ES-I3 (cell line): ENCODE measurements at regions not wholly inside any gene's neighbourhood (a gene's known extent, or its start where the extent isn't known, plus 50 kb on each side); places are given as distances from the start of the nearest gene placed in this dataset.

Experiments used
- H3K36me3 ChIP-seq: 2 replicates; pipeline ENCODE4 v1.6.1; 2013; ENCODE audit warnings: mild to moderate bottlenecking, low read length, control low read depth, moderate library complexity; ENCODE audit not compliant: insufficient read depth
- H3K4me1 ChIP-seq: 2 replicates; pipeline ENCODE4 v1.6.1; 2013; ENCODE audit warnings: mild to moderate bottlenecking, control low read depth, low read length; ENCODE audit not compliant: insufficient read depth
- H3K9ac ChIP-seq: 2 replicates; pipeline ENCODE4 v1.6.1; 2013; ENCODE audit warnings: low read depth, mild to moderate bottlenecking, low read length, moderate library complexity
- H3K9me3 ChIP-seq: 2 replicates; pipeline ENCODE4 v1.6.1; 2013; ENCODE audit warnings: mild to moderate bottlenecking, low read length, moderate library complexity; ENCODE audit not compliant: control insufficient read depth, insufficient read depth

DNA sequence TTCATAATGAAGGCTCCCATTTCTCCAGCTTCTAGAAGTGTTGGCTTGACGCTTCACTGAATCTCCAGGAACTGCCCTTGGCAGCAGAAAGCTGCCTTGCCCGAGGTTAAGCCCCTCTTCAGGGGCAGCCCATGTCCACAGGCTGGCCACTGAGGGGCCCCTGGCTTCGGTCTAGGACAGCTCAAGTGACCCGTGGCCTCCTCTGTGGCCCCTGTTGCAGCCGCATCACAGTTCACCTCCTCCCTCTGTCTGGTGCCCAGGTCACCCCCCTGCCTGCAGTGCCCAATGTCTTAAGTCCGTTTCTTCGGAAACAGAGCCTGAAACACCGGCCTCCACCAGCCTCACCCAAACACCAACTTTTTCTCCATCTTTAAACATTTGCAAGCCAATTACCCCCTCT is 279.2 kb upstream of the MKI67 start:
- H3K9me3 ChIP-seq: no peaks in the 10 kb centered on the region; the same call in 1 of the 2 replicates
- H3K36me3 ChIP-seq: no peaks in the 10 kb centered on the region
- no peak overlapping the region for H3K9ac ChIP-seq
- no peaks in the 10 kb centered on the region for H3K4me1 ChIP-seq

- H3K4me1 ChIP-seq: no peaks in the 10 kb centered on the region
- H3K9me3 ChIP-seq: no peaks in the 10 kb centered on the region; the same call in 1 of the 2 replicates
- no peaks in the 10 kb centered on the region for H3K36me3 ChIP-seq
- H3K9ac ChIP-seq: no peak overlapping the region
These were observed 285.4 kb upstream of the MKI67 start for GRCh38 chr10:128411643-128412042.

DNA sequence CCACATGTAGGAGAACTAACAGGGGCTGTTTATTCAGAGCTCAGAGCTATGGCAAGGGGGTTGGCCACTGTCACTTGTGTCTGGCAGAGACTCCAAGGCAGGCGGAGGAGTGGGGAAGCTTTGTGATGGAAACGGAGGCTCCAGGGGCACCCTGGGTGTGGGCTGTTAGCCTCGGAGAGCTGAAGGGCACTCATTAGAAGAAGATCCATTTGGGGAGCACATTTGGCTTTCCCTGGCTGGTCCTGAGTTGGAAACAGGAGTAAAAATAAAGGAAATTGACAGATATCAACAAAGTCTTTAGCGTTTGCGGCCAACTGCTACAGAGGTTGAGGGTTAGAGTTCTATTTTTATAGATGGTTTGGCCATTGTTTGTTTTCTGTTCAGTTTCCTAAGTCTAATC is 288.3 kb upstream of the MKI67 start:
- H3K36me3 ChIP-seq: no peaks in the 10 kb centered on the region
- H3K9ac ChIP-seq: no peak overlapping the region
- H3K9me3 ChIP-seq: no peaks in the 10 kb centered on the region; the same call in 1 of the 2 replicates
- no peaks in the 10 kb centered on the region for H3K4me1 ChIP-seq

DNA sequence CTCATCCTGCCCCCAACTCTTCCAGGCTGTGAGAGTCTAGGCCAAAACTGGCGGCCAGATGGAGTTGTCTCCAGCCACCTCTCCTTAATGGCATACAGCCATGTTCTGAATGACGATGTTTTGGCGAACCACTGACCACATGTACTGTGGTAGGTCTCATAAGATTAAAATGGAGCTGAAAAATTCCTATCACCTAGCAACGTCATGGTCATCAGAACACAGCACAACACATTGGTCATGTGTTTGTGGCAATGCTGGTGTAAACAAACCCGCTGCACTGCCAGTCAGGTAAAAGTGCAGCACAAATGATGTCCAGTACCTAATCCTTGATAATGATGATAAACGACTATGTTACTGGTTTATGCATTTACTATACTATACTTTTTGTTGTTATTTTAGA is 290.0 kb upstream of the MKI67 start:
- H3K4me1 ChIP-seq: no peaks in the 10 kb centered on the region
- no peaks in the 10 kb centered on the region for H3K36me3 ChIP-seq
- no peak overlapping the region for H3K9ac ChIP-seq
- H3K9me3 ChIP-seq: no peaks in the 10 kb centered on the region

DNA sequence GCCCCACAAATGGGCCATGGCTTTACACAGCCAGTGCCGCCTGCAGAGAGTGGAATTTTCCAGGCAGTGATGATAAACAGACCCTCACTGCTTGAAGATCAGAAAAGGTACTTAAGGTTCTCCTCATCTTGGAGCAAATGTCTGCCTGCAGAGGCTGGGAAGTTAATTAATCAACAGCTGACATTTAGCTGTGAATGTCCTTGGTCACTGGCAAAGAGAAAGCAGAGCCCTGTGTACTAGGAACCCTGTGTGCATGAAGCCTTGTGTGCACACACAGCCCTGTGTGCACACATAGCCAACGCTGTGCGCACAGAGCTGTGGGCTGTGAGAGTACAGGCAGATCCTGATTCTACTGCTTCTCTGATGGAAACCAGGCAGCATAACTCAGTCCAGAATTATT is 291.6 kb upstream of the MKI67 start:
- Histone ChIP-seq H3K4me1 (no peaks in the 10 kb centered on the region), H3K9ac (no peak overlapping the region), H3K9me3 (no peaks in the 10 kb centered on the region), H3K36me3 (no peaks in the 10 kb centered on the region)

- Histone ChIP-seq H3K4me1 (no peaks in the 10 kb centered on the region), H3K9ac (no peak overlapping the region), H3K9me3 (no peaks in the 10 kb centered on the region), H3K36me3 (no peaks in the 10 kb centered on the region)
These were observed 292.6 kb upstream of the MKI67 start for GRCh38 chr10:128418819-128419218.

GRCh38 chr10:128419466-128420019 is 293.3 kb upstream of the MKI67 start:
- H3K9ac ChIP-seq: no peak overlapping the region
- H3K9me3 ChIP-seq: no peaks in the 10 kb centered on the region
- H3K36me3 ChIP-seq: no peaks in the 10 kb centered on the region
- no peaks in the 10 kb centered on the region for H3K4me1 ChIP-seq

- Histone ChIP-seq H3K4me1 (no peaks in the 10 kb centered on the region), H3K36me3 (no peaks in the 10 kb centered on the region), H3K9me3 (no peaks in the 10 kb centered on the region), H3K9ac (no peak overlapping the region)
These were observed 294.4 kb upstream of the MKI67 start for GRCh38 chr10:128420623-128421022.

DNA sequence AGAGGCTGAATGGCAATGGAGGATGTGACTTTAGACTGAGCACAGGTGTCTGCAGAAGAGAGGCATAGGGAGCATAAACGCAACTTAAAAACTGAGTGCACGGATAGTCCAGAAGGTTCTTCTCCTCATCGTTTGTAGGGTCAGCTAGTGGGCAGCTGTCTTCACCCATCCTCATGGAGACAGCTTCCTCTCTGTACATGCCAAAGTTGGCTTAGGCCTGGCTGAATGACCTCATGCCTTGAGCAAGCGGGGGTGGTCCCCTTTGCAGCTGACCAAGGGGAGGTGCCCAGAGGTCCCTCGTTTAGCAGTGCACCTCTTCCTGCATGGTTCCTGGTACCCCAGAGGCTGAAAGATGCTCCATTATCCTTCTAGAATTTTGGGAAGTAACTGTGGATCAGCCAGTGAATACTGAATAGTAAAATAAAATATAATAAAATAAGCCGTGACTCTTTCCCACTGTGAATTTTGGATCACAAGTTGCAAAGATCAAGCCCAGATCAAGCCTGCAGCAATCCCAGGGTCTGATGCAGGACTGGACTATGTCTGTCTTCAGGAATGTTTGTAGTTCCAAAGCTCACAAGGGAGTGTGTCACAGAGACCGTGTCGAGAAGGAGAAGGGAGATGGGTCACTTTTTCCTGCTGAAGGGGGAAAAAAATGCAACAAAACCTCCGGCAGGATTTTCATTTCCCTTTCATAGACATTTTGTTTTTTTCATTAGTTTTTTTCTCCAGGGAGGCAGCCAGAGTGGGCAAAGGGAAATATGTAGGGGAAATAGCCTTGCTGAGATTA is 295.3 kb upstream of the MKI67 start:
- Histone ChIP-seq H3K4me1 (no peaks in the 10 kb centered on the region), H3K9me3 (no peaks in the 10 kb centered on the region), H3K36me3 (no peaks in the 10 kb centered on the region), H3K9ac (no peak overlapping the region)

DNA sequence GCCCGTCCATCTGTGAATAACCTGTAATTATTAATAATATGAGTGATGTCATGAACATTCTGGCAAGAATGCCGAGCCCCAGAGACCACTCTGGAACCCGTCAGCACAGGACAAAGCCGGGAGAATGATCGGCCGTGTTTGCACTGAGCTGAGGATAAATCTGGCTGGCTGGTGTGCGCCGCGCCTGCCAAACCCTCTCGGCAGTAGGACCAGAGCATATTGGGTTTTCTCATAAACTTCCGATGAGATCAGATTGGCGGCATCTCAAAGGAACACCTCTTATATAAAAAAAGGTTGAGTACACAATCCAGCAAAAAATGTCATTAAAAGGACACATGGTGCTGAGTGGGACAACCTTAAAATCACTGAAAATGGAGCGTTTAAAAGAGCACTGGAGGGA is 296.0 kb upstream of the MKI67 start:
- no peak overlapping the region for H3K9ac ChIP-seq
- H3K4me1 ChIP-seq: no peaks in the 10 kb centered on the region
- no peaks in the 10 kb centered on the region for H3K36me3 ChIP-seq
- H3K9me3 ChIP-seq: no peaks in the 10 kb centered on the region

DNA sequence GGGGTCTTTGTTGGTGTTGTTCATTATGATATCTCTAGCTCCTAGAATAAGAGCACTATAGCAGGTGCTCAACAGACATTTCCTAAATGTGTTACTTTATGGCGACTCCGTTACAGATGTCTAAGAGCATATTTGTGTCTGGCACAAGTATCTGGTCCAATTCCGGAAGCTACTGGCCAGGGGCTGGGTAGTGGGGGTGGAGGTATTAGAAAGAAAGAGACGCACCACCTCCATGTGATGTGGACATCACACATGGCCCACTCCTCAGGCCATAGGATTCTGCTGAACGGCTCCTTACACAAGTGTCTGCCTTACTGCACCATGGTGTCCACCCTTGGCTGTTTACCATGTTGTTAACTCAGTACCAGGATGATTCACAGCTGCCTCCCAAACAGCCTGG is 296.8 kb upstream of the MKI67 start:
- H3K9ac ChIP-seq: no peak overlapping the region
- no peaks in the 10 kb centered on the region for H3K9me3 ChIP-seq
- H3K36me3 ChIP-seq: no peaks in the 10 kb centered on the region
- H3K4me1 ChIP-seq: no peaks in the 10 kb centered on the region

DNA sequence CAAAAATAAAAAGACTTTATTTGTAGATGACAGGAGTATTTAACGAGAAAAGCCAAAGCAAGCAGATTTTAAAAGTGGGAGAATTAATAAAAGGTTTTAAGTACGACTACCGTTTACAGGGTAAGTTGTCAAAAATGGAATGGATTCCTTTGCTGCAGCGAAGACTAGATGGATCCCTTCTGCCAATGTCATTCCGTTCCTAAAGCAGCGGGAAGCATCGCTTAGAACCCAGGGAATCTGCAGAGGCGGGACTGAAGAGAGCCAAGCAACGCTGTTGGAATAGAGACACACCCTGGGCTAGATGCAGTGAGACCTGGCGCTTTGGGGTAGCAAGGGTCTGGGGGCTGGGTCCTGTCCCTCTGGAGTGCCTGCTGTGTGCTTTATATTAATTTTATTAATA is 303.1 kb upstream of the MKI67 start:
- H3K36me3 ChIP-seq: no peaks in the 10 kb centered on the region
- no peaks in the 10 kb centered on the region for H3K9me3 ChIP-seq
- H3K9ac ChIP-seq: no peak overlapping the region

DNA sequence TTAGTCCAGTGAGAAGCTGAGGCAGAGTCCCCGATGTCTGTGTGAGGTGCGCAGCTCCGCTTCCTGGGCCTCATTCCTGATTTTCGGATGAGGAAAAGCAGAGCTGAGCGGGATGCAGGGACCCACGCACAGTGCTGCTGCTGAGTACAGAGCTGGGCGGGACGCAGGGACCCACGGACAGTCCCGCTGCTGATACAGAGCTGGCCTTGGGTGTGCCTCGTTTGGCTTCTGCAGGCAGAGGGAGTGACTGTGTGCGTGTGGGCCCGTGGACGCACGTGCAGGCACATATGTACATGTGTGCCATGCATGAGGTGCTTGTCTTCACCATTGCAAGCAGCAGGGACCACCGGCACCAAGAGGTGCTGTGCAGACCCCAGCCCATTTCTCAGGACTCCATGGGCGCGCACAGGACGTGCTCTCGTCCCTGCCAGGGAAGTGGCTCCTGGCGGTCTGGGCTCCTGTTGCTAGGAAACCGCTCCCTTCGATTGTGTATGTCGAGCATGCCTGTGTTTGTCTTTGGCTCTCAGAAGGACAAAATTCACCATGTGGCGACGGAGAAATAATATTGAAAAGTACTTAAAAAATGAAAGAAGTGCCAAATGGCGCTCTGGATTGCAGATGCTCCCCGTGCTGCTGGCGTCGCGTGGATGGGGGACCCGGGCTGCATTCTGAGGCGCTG is 303.8 kb upstream of the MKI67 start:
- Histone ChIP-seq H3K36me3 (no peaks in the 10 kb centered on the region), H3K9ac (no peak overlapping the region), H3K9me3 (no peaks in the 10 kb centered on the region), H3K4me1 (no peaks in the 10 kb centered on the region)

More for the DNA sequence above, 303.1 kb upstream of the MKI67 start:
- no peaks in the 10 kb centered on the region for H3K4me1 ChIP-seq

- H3K4me1 ChIP-seq: no peaks in the 10 kb centered on the region
- no peaks in the 10 kb centered on the region for H3K36me3 ChIP-seq
- no peaks in the 10 kb centered on the region for H3K9me3 ChIP-seq
- H3K9ac ChIP-seq: no peak overlapping the region
These were observed 304.9 kb upstream of the MKI67 start for GRCh38 chr10:128431083-128431482.

DNA sequence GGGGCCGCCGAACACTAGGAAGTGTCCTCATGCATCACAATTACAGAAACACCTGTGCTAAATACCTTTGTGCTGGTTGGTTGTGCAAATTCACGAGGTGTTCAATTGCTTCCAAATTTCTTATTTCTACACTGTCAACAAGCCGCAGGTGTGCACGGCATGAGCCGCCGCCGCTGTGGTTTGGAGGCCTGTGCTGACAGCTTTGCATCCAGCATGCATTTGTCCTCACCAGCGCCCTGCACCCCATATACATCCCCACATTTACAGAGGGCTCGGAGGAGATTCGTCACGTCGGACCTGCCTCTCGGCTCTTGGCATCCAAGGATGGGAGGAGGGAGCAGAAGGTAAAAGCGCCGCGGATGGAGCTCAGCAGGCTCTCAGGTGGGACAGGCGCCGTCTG is 305.3 kb upstream of the MKI67 start:
- Histone ChIP-seq H3K9ac (no peak overlapping the region), H3K4me1 (no peaks in the 10 kb centered on the region), H3K9me3 (no peaks in the 10 kb centered on the region), H3K36me3 (no peaks in the 10 kb centered on the region)
